Effector memory CD8-positive, alpha-beta T cell (primary cell): ENCODE measurements at regions not wholly inside any gene's neighbourhood (a gene's known extent, or its start where the extent isn't known, plus 50 kb on each side); places are given as distances from the start of the nearest gene placed in this dataset.
"Not testable (repeated sequence)": the region's sequence is repeated elsewhere in the genome, so short reads cannot be mapped to it uniquely, and the experiment has no call there.

Experiments used
- ATAC-seq: fragments of 150-1000 bp; cut with Tn5 transposase; replicated peaks from 2 replicates; pipeline ENCODE4 v1.10.0; 2021; ENCODE audit warnings: mild to moderate bottlenecking, moderate library complexity
- DNase-seq, 3 experiments: peaks; one replicate each; pipeline ENCODE4 v3.0.0; 2021
- H3K27ac Mint-ChIP-seq, 2 donors: one replicate each; pipeline ENCODE4 v1.8.0; 2022; ENCODE audit warnings: mild to moderate bottlenecking in 2 of 2, mixed read lengths in 2 of 2, moderate library complexity in 2 of 2
- H3K27me3 Mint-ChIP-seq, 2 donors: one replicate each; pipeline ENCODE4 v1.8.0; 2022; ENCODE audit warnings: mixed read lengths in 2 of 2
- H3K36me3 Mint-ChIP-seq: one replicate; pipeline ENCODE4 v1.8.0; 2022; ENCODE audit warnings: mild to moderate bottlenecking, moderate library complexity, mixed read lengths; ENCODE audit not compliant: insufficient read depth
- H3K4me1 Mint-ChIP-seq, 2 donors: one replicate each; pipeline ENCODE4 v1.8.0; 2022; ENCODE audit warnings: low read depth in 2 of 2, mixed read lengths in 2 of 2
- H3K4me3 Mint-ChIP-seq, 2 donors: one replicate each; pipeline ENCODE4 v1.8.0; 2022; ENCODE audit warnings: mild to moderate bottlenecking in 2 of 2, mixed read lengths in 2 of 2, moderate library complexity in 2 of 2
- H3K9me3 Mint-ChIP-seq, 2 donors: one replicate each; pipeline ENCODE4 v1.8.0; 2022; ENCODE audit warnings: mixed read lengths in 2 of 2

DNA sequence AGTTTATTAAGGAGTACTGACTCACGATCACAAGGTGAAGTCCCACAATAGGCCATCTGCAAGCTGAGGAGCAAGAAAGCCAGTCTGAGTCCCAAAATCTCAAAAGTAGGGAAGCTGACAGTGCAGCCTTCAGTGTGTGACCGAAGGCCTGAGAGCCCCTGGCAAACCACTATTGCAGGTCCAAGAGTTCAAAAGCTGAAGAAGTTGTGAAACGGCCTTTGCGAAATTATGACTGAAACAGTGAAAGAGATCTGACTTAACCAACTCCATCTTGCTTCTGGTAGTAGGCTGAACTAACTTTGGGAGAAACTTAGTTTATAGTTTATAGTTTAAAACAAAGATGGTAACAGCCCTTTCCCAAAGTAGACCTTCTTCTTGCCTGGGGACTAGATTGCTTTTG is 471.6 kb downstream of the FRK start:
- not testable (repeated sequence) for DNase-seq, H3K27ac Mint-ChIP-seq, H3K36me3 Mint-ChIP-seq, H3K4me1 Mint-ChIP-seq, H3K27me3 Mint-ChIP-seq, H3K4me3 Mint-ChIP-seq, ATAC-seq
- peaks cover 0 to 13% of the 10 kb centered on the region in 2 donors for H3K9me3 Mint-ChIP-seq

DNA sequence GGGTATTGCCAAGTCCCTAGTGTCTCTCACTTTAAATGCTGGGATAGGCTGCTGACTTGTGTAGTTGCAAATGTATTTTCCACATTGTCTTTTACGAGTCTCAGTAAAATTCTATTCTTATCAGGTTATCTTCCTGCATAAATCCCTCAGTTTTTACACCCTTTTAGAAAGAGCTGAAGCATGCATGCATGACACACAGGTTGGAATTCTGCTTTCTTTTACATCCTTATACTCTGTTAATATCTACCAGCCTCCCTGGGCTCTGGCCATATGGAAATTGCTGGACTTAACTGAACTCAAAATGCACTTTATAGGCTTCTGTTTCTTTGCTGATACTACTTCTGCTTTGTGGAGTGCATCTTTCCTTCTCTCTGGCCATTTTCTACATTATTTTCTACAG is 477.4 kb downstream of the FRK start:
- Mint-ChIP-seq H3K9me3 (peaks cover 0 to 7% of the 10 kb centered on the region in 2 donors), H3K27ac (no peak overlapping the region)
- DNase-seq, result no peak

DNA sequence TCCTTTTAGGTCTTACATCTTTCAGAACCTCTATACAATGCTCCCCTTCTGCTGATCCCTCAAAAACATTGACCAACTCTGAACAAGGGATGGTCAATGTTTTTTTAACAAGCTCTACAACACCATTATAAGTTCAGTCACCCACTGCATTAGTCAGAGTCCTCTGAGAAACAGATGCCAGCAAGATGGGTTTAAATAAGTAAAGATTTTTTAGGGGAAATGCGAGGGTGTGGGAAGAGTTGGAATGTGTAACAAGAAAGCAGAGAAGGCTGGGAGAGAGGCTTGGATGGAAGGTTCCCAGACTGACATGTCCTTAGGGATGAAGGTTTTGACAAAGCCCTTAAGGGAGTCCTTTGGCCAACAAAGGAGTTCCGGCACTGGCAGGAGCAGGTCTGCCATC is 478.3 kb downstream of the FRK start:
- Mint-ChIP-seq H3K4me3 (no peak overlapping the region), H3K27me3 (no peaks in the 10 kb centered on the region), H3K36me3 (no peaks in the 10 kb centered on the region), H3K27ac (no peak overlapping the region), H3K4me1 (no peaks in the 10 kb centered on the region), H3K9me3 (peaks cover 0 to 10% of the 10 kb centered on the region in 2 donors)
- DNase-seq (no peak), ATAC-seq (no peak)

More for the DNA sequence above, 477.4 kb downstream of the FRK start:
- Mint-ChIP-seq H3K27me3 (no peaks in the 10 kb centered on the region), H3K4me3 (no peak overlapping the region), H3K4me1 (no peaks in the 10 kb centered on the region), H3K36me3 (no peaks in the 10 kb centered on the region)
- no peak for ATAC-seq

DNA sequence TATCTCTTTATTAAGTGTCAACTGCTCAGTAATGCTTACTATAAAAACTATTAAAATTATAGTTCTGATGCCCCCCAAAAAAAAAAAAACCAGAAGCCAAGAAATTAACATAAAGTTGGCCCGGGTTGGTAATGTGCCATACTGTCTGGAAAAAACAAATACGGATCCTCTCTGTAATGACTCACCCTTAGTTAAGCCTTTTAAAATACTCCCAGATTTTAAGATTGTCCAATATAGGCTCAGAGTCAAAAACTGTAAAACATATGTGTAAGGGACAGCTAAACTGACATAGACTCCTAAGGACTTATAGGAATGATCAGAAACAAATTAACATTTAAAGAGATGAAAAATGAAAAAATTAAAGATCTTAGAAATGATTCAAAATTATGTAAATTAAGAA is 481.1 kb downstream of the FRK start:
- DNase-seq, H3K9me3 Mint-ChIP-seq, H3K27ac Mint-ChIP-seq, H3K4me3 Mint-ChIP-seq, H3K27me3 Mint-ChIP-seq, ATAC-seq, H3K4me1 Mint-ChIP-seq, H3K36me3 Mint-ChIP-seq: not testable (repeated sequence)

DNA sequence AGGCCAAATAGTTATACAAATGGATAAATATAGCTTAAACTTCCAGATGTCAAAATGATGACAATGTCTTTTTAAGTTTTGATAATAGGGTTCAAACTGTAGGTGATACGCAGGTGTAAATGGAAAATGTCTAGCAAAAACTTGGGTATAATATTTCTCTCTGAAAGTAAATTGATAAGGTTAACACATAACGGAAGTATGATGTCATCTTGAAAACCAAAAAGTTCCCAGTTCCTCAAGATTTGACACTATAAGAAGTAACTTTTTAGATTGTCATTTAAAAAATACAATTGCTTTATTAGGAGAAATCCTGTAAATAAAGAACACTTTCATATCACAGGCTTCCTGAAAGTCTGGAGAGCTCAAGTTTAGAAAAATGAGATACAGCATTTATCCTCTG is 483.4 kb downstream of the FRK start:
- Mint-ChIP-seq H3K36me3 (no peaks in the 10 kb centered on the region), H3K27ac (no peak overlapping the region), H3K27me3 (no peaks in the 10 kb centered on the region), H3K4me1 (no peaks in the 10 kb centered on the region), H3K9me3 (peaks cover 0 to 5% of the 10 kb centered on the region in 2 donors), H3K4me3 (no peak overlapping the region)
- no peak for ATAC-seq
- DNase-seq, result no peak

DNA sequence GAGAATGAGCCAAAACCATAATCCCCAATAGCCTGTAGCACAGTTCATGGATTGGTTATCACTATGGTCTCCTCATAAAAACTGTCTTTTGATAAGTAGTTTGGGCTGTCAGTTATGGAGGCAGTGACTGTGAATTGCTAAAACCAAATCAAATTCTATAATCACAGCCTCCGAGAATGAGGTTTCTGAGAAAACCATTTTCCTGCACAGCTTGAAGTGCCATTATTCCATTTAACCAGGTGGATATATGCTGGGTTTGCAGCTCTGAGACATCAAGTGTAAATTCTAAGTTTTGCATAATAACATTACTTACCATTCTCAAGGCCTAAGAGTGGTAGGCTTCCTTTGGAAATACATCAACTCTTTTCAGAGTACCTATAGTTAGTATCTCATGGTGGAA is 485.4 kb downstream of the FRK start:
- Mint-ChIP-seq H3K4me3 (no peak overlapping the region), H3K9me3 (peaks cover 0 to 6% of the 10 kb centered on the region in 2 donors), H3K27ac (no peak overlapping the region), H3K4me1 (no peaks in the 10 kb centered on the region), H3K36me3 (no peaks in the 10 kb centered on the region), H3K27me3 (no peaks in the 10 kb centered on the region)
- DNase-seq (no peak), ATAC-seq (no peak)

DNA sequence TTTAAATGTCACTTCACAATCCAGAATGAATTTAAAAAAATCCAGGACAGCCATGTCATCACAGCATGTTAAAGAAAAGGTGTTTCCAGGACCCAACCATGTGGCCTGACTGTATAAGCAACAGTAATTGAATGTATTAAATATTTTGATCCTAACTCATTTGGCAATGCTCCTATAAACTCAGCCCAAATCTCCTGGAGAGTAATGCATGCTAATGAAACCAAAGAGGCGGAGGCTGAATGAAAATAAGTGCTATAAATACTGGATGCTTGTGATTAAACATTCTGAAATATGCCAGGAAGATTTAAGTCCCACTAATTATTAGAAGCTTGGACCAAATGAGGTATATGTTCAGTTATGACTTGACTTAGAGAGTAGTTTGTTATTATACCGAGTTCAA is 486.8 kb downstream of the FRK start:
- H3K36me3 Mint-ChIP-seq, result no peaks in the 10 kb centered on the region
- H3K27me3 Mint-ChIP-seq, result no peaks in the 10 kb centered on the region
- DNase-seq, result no peak

DNA sequence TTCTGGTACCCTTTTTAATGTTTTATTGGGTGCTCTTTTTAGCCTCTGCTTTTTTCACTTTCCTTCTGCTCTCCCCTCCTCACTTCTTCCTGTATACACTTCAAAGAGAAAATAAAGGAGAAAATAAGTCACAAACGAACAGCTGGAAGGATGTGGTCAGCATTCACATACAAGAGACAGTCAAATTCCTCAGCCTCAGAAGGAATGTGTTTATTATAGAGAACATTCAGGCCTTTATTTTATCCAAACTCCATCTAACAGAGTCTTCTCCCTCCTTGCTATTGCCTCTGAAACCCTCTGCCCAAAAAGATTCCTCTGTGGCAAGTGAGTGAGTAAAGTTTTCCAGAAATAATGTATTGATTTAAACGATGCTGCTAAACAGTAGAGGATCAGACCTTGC is 490.4 kb downstream of the FRK start:
- ATAC-seq, result no peak
- Mint-ChIP-seq H3K27me3 (no peaks in the 10 kb centered on the region), H3K4me1 (no peaks in the 10 kb centered on the region), H3K27ac (no peak overlapping the region), H3K36me3 (no peaks in the 10 kb centered on the region), H3K9me3 (peaks cover under 1 to 4% of the 10 kb centered on the region in 2 donors), H3K4me3 (no peak overlapping the region)
- DNase-seq, result no peak

More for the DNA sequence above, 486.8 kb downstream of the FRK start:
- Mint-ChIP-seq H3K4me1 (no peaks in the 10 kb centered on the region), H3K4me3 (no peak overlapping the region), H3K27ac (no peak overlapping the region), H3K9me3 (peaks cover 0 to 6% of the 10 kb centered on the region in 2 donors)
- no peak for ATAC-seq

DNA sequence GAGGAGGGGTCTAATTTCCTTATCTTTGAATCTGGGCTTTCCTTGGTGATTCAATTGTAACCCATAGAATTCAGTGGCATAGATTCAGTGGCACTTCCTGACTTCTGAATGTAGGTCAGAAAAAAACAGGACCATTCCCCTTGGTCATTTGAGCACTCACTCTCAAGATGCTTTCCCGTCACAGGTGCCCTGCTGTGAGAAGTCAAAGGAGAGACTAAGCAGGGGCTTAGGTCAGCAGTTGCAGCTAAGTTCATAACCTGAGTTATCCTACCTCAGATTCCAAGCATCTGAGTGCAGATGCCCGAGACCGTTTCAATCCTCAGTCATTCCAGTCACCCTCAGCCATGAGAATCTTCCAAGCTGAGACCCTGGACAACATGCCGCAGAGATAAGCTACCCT is 506.6 kb downstream of the FRK start:
- DNase-seq (no peak), ATAC-seq (no peak)
- H3K27ac Mint-ChIP-seq, result no peak overlapping the region
- H3K27me3 Mint-ChIP-seq, result no peaks in the 10 kb centered on the region
- no peak overlapping the region for H3K4me3 Mint-ChIP-seq
- H3K36me3 Mint-ChIP-seq, result no peaks in the 10 kb centered on the region
- H3K4me1 Mint-ChIP-seq, result no peaks in the 10 kb centered on the region
- H3K9me3 Mint-ChIP-seq, result peaks cover 6 to 7% of the 10 kb centered on the region in 2 donors

DNA sequence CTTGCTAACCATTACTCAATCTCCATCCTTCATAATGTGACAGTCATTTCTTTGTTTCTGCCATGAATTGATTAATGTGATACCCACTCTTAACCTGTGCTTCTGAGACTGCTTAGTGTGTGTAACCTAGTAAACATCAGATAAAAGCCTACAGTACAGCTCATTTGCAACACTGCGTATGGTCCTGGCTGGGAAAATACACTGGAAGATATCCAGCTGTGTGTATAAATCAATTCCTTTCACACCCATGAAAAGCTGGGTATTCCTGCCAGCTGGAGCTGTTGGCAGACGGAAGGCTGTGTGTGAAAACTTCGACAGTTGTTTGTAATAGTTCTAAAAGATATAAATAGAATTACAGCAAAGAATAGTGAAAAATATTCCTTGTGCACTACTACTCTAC is 509.2 kb downstream of the FRK start:
- Mint-ChIP-seq H3K27me3 (no peaks in the 10 kb centered on the region), H3K9me3 (peaks cover 8 to 10% of the 10 kb centered on the region in 2 donors), H3K36me3 (no peaks in the 10 kb centered on the region), H3K27ac (no peak overlapping the region), H3K4me3 (no peak overlapping the region), H3K4me1 (no peaks in the 10 kb centered on the region)
- no peak for ATAC-seq
- no peak for DNase-seq

DNA sequence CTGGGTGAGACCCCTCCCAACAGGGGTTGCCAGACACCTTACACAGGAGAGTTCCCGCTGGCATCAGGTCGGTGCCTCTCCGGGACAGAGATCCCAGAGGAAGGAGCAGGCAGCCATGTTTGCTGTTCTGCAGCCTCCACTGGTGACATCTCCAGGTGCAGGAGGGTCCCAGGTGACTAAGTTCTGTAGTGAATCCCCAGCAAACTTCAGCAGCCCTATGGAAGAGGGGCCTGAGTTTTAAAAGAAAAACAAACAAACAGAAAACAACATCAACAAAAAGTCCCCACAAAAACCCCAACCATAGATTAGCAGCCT is 515.1 kb downstream of the FRK start:
- Mint-ChIP-seq H3K27me3 (no peaks in the 10 kb centered on the region), H3K27ac (no peak overlapping the region), H3K9me3 (peaks cover 6 to 16% of the 10 kb centered on the region in 2 donors)

DNA sequence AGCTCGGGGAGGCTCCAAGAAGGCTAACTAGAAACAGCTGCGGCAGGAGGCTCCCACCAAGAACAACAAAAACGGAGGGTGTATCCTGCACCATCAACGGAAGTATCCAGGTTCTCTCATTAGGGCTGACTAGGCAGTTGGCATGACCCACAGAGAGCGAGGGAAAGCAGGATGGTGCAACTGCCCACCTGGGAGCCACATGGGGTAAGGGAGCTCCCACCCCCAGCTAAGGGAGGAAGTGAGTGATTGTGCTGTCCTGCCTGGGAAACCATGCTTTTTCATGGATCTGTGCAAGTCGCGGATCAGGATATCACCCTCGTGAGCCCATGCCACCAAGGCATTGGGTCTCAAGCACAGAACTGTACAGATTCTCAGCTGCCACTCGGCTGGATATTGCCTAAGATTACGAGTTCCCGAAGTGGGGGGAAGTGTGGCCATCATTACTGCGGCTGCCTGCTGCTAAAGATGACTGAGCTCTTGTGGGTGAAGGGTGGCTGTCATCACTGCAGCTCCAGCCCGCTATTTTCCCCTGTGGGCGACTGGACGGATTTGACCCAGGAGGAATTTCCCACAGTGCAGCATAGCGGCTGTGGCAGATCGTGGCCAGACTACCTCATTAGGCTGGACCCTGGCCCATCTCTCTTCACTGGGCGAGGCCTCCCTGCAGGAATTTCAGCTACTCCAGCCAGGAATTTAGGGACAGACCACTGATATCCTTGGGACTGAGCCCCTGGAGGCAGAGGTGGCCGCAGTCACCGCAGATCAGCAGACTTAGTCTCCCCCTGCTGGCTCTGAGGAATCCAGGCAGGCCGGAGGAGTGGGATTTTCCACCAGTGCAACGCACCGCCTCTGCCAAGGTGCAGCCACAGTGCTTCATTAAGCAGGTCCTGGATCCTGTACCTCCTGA is 515.7 kb downstream of the FRK start:
- no peaks in the 10 kb centered on the region for H3K27me3 Mint-ChIP-seq
- H3K9me3 Mint-ChIP-seq, result peaks cover 5 to 14% of the 10 kb centered on the region in 2 donors
- H3K36me3 Mint-ChIP-seq, result no peaks in the 10 kb centered on the region
- H3K27ac Mint-ChIP-seq, result no peak overlapping the region
- H3K4me3 Mint-ChIP-seq, result no peak overlapping the region
- H3K4me1 Mint-ChIP-seq, result no peaks in the 10 kb centered on the region
- no peak for ATAC-seq
- no peak for DNase-seq

More for the DNA sequence above, 515.1 kb downstream of the FRK start:
- H3K4me3 Mint-ChIP-seq, result no peak overlapping the region
- H3K36me3 Mint-ChIP-seq, result no peaks in the 10 kb centered on the region
- DNase-seq (no peak), ATAC-seq (no peak)
- H3K4me1 Mint-ChIP-seq, result no peaks in the 10 kb centered on the region

DNA sequence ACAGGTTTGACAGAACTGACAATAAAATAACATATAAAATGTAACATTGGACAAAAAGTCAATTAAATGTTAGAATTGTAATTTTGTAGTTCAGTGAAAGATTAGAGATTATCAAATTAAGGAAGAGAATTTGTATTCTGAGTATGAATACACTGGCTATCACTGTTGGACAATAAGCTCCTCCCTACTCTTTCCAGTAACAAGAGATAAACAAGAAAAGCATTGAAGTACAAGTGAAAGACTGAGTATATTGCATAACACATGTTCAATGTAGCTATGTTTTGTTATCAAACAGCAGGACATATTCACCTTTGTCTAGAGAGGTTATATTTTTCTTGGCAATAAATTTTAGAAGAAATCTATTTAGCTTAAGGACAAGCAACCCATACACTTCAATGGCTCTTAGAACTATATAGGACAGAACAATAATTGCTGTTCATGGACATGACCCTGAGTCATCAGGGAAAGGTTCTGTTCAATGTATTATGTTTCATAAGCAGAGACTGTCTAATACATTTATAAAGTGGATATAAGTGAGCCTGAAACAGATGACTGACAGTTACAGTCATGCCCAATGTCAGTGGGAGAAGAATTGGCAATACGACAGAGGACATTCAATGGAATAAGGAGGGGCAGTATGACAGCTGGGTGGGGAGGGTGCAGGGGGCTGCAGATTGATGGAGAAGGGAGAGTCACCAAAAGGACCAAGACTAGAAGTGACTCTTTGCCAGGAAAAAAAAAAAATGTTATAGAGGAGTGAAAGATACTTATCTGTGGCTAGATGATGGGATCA is 520.4 kb downstream of the FRK start:
- Mint-ChIP-seq H3K4me3 (no peak overlapping the region), H3K27me3 (no peaks in the 10 kb centered on the region), H3K27ac (no peak overlapping the region), H3K4me1 (no peaks in the 10 kb centered on the region), H3K36me3 (no peaks in the 10 kb centered on the region), H3K9me3 (peaks cover 10 to 14% of the 10 kb centered on the region in 2 donors)
- ATAC-seq, result no peak
- DNase-seq, result no peak

DNA sequence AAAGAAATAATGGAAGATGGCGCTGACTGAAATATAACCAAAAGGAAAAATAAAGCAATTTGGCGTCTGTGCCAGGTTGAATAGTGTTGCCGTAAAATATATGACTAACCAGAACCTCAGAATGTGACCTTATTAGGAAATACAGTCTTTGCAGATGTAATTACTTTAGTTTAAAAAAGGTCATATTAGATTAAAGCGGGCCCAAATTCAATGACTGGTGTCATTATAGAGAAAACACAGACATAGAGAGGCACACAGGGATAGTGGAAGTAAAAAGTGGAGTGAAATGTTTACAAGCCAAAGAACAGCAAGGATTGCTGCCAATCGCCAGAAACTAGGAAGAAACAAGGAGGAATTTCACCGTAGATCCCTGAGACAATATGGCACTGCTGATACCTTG is 521.2 kb downstream of the FRK start:
- no peak overlapping the region for H3K27ac Mint-ChIP-seq
- no peak for DNase-seq
- no peaks in the 10 kb centered on the region for H3K36me3 Mint-ChIP-seq
- H3K4me3 Mint-ChIP-seq, result no peak overlapping the region
- no peaks in the 10 kb centered on the region for H3K4me1 Mint-ChIP-seq
- no peaks in the 10 kb centered on the region for H3K27me3 Mint-ChIP-seq
- ATAC-seq, result no peak
- H3K9me3 Mint-ChIP-seq, result peaks cover 15 to 17% of the 10 kb centered on the region in 2 donors
